ENCODE measurements at regions not wholly inside any gene's neighbourhood (a gene's known extent, or its start where the extent isn't known, plus 50 kb on each side); places are given as distances from the start of the nearest gene placed in this dataset.

GRCh38 chr1:60374537-60374936 is 301.0 kb upstream of the C1orf87 start:
- H3K23ac ChIP-seq (ENCODE audit: insufficient read length, low read depth, low read length) = no peak overlapping the region
- no peak overlapping the region for H3K18ac ChIP-seq (ENCODE audit: insufficient read length, low read depth, low read length)
- H3K9me3 ChIP-seq (ENCODE audit: control insufficient read depth, low read depth, low read length) = no peaks in the 10 kb centered on the region
- H3K27me3 ChIP-seq (ENCODE audit: insufficient read depth, low read length) = no peaks in the 10 kb centered on the region
- no peak overlapping the region for H2AK5ac ChIP-seq (ENCODE audit: insufficient read length, low read length)
- no peak overlapping the region for H2BK12ac ChIP-seq (ENCODE audit: insufficient read length, low read depth, low read length)
- no peaks in the 10 kb centered on the region for H3K4me1 Mint-ChIP-seq
- no peaks in the 10 kb centered on the region for H3K23me2 ChIP-seq (ENCODE audit: insufficient read length, low read depth, low read length, poor library complexity, severe bottlenecking)
- H2BK120ac ChIP-seq (ENCODE audit: low read depth, low read length, poor library complexity, severe bottlenecking) = no peak overlapping the region
- no peak overlapping the region for H4K8ac ChIP-seq (replicated peaks; ENCODE audit: insufficient read length, low read depth, low read length)
- H4K5ac ChIP-seq (ENCODE audit: insufficient read length, low read depth, low read length) = no peak overlapping the region
- H2BK20ac ChIP-seq (ENCODE audit: low read depth, low read length, poor library complexity, severe bottlenecking) = no peak overlapping the region
- H3K4me1 ChIP-seq (ENCODE audit: insufficient read depth, low read length) = no peaks in the 10 kb centered on the region
- H2BK15ac ChIP-seq (ENCODE audit: low read depth, low read length) = no peak overlapping the region
- no CpG with 5 or more reads among the region's 1 CpG for WGBS (ENCODE audit: extremely low coverage, insufficient read length, low lambda C conversion rate)
- no peak overlapping the region for H3K27ac ChIP-seq (ENCODE audit: insufficient read length, low read depth, low read length)
- no peak overlapping the region for H3K56ac ChIP-seq (ENCODE audit: insufficient read length, low read depth, low read length)
- H2AFZ ChIP-seq (ENCODE audit: low read length) = no peak overlapping the region
- no peak overlapping the region for H4K91ac ChIP-seq (ENCODE audit: insufficient read length, low read depth, low read length)
- no peak for DNase-seq
- H3K9ac ChIP-seq (ENCODE audit: extremely low read depth, insufficient read length, low read length) = no peak overlapping the region
- H3K27ac Mint-ChIP-seq = no peak overlapping the region; a peak in 1 of 7 replicates
- no peak overlapping the region for H3K4me2 ChIP-seq (ENCODE audit: insufficient read depth, insufficient read length, low read length)
- H3K9me3 Mint-ChIP-seq = peaks cover 8 to 10% of the 10 kb centered on the region in 2 experiments; a peak in 3 of 5 replicates
- no peak overlapping the region for H3K14ac ChIP-seq (ENCODE audit: insufficient read depth, low read length)
- no peaks in the 10 kb centered on the region for H3K79me2 ChIP-seq (ENCODE audit: insufficient read depth, low read length)
- 0 out of 7 replicates have a peak, but pooled peaks cover 0 to 4% (median 0%) of the 10 kb centered on the region in 3 experiments for H3K36me3 Mint-ChIP-seq (ENCODE audit: insufficient read depth in 1 of 3, low read depth in 3 of 3)
- H2BK5ac ChIP-seq (ENCODE audit: insufficient read length, low read length) = no peak overlapping the region
- no peak overlapping the region for H3T11ph ChIP-seq (ENCODE audit: low read length)
- H3K4ac ChIP-seq (ENCODE audit: low read depth, low read length) = no peak overlapping the region
- TF ChIP-seq, protein P1, sequence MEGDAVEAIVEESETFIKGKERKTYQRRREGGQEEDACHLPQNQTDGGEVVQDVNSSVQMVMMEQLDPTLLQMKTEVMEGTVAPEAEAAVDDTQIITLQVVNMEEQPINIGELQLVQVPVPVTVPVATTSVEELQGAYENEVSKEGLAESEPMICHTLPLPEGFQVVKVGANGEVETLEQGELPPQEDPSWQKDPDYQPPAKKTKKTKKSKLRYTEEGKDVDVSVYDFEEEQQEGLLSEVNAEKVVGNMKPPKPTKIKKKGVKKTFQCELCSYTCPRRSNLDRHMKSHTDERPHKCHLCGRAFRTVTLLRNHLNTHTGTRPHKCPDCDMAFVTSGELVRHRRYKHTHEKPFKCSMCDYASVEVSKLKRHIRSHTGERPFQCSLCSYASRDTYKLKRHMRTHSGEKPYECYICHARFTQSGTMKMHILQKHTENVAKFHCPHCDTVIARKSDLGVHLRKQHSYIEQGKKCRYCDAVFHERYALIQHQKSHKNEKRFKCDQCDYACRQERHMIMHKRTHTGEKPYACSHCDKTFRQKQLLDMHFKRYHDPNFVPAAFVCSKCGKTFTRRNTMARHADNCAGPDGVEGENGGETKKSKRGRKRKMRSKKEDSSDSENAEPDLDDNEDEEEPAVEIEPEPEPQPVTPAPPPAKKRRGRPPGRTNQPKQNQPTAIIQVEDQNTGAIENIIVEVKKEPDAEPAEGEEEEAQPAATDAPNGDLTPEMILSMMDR (conservative IDR thresholded peaks at IDR 0.05) = no peak
- no peaks in the 10 kb centered on the region for H4K20me1 ChIP-seq (ENCODE audit: control insufficient read depth, insufficient read depth, insufficient read length)
- H3K79me1 ChIP-seq (ENCODE audit: insufficient read depth, low read depth, low read length, poor library complexity, severe bottlenecking) = no peaks in the 10 kb centered on the region
- no peak overlapping the region for H3K4me3 Mint-ChIP-seq
- no peaks in the 10 kb centered on the region; the same call in 1 of the 2 replicates for H3K27me3 Mint-ChIP-seq (ENCODE audit: low read depth)
